ENCODE measurements at regions not wholly inside any gene's neighbourhood (a gene's known extent, or its start where the extent isn't known, plus 50 kb on each side); places are given as distances from the start of the nearest gene placed in this dataset.
"Not testable (repeated sequence)": the region's sequence is repeated elsewhere in the genome, so short reads cannot be mapped to it uniquely, and the experiment has no call there.

- Mint-ChIP-seq H3K4me3 (ENCODE audit: low read depth, unreplicated experiment) (no peak overlapping the region), H3K27ac (ENCODE audit: unreplicated experiment) (no peak overlapping the region), H3K4me1 (ENCODE audit: low read depth, unreplicated experiment) (no peaks in the 10 kb centered on the region), H3K36me3 (ENCODE audit: insufficient read depth, unreplicated experiment) (no peaks in the 10 kb centered on the region), H3K9me3 (ENCODE audit: low read depth, unreplicated experiment) (peaks cover 13% of the 10 kb centered on the region), H3K27me3 (ENCODE audit: unreplicated experiment) (no peaks in the 10 kb centered on the region)
- intact Hi-C loops (cut with micrococcal nuclease; ENCODE audit: unreplicated experiment): no loop called here
- DNase-seq: no peak
- no TSS peak for BruUV-seq (replicated peaks)
- no peak for TF ChIP-seq CTCF (IDR thresholded peaks at IDR 0.05; ENCODE audit: unreplicated experiment)
- CTCF ChIA-PET: no interaction called here
Measured at GRCh38 chr12:90677552-90677951, 277.4 kb downstream of the CCER1 start.

GRCh38 chr12:90677055-90677454, 277.9 kb downstream of the CCER1 start:
- H3K4me3 Mint-ChIP-seq (ENCODE audit: low read depth, unreplicated experiment): no peak overlapping the region
- no peaks in the 10 kb centered on the region for H3K4me1 Mint-ChIP-seq (ENCODE audit: low read depth, unreplicated experiment)
- H3K9me3 Mint-ChIP-seq (ENCODE audit: low read depth, unreplicated experiment): peaks cover 13% of the 10 kb centered on the region
- no peak for DNase-seq
- CTCF ChIA-PET: no interaction called here
- H3K27ac Mint-ChIP-seq (ENCODE audit: unreplicated experiment): no peak overlapping the region
- no peaks in the 10 kb centered on the region for H3K27me3 Mint-ChIP-seq (ENCODE audit: unreplicated experiment)
- BruUV-seq (replicated peaks): no TSS peak
- no peaks in the 10 kb centered on the region for H3K36me3 Mint-ChIP-seq (ENCODE audit: insufficient read depth, unreplicated experiment)
- no peak for TF ChIP-seq CTCF (IDR thresholded peaks at IDR 0.05; ENCODE audit: unreplicated experiment)
- intact Hi-C loops (cut with micrococcal nuclease; ENCODE audit: unreplicated experiment): no loop called here

- TF ChIP-seq CTCF (IDR thresholded peaks at IDR 0.05; ENCODE audit: unreplicated experiment): no peak
- no peak for DNase-seq
- Mint-ChIP-seq H3K36me3 (ENCODE audit: insufficient read depth, unreplicated experiment) (no peaks in the 10 kb centered on the region), H3K4me1 (ENCODE audit: low read depth, unreplicated experiment) (no peaks in the 10 kb centered on the region), H3K4me3 (ENCODE audit: low read depth, unreplicated experiment) (no peak overlapping the region), H3K27me3 (ENCODE audit: unreplicated experiment) (no peaks in the 10 kb centered on the region), H3K27ac (ENCODE audit: unreplicated experiment) (no peak overlapping the region), H3K9me3 (ENCODE audit: low read depth, unreplicated experiment) (peaks cover 12% of the 10 kb centered on the region)
- intact Hi-C loops (cut with micrococcal nuclease; ENCODE audit: unreplicated experiment): no loop called here
- BruUV-seq (replicated peaks): no TSS peak
- CTCF ChIA-PET: no interaction called here
Measured at GRCh38 chr12:90675106-90675505, 279.9 kb downstream of the CCER1 start.

- CTCF ChIA-PET: no interaction called here
- H3K9me3 Mint-ChIP-seq (ENCODE audit: low read depth, unreplicated experiment): peaks cover 13% of the 10 kb centered on the region
- H3K27me3 Mint-ChIP-seq (ENCODE audit: unreplicated experiment): no peaks in the 10 kb centered on the region
- no peak for DNase-seq
- no peaks in the 10 kb centered on the region for H3K4me1 Mint-ChIP-seq (ENCODE audit: low read depth, unreplicated experiment)
- TF ChIP-seq CTCF (IDR thresholded peaks at IDR 0.05; ENCODE audit: unreplicated experiment): no peak
- H3K27ac Mint-ChIP-seq (ENCODE audit: unreplicated experiment): no peak overlapping the region
- no peak overlapping the region for H3K4me3 Mint-ChIP-seq (ENCODE audit: low read depth, unreplicated experiment)
- intact Hi-C loops (cut with micrococcal nuclease; ENCODE audit: unreplicated experiment): no loop called here
- no peaks in the 10 kb centered on the region for H3K36me3 Mint-ChIP-seq (ENCODE audit: insufficient read depth, unreplicated experiment)
- BruUV-seq (replicated peaks): no TSS peak
Measured at GRCh38 chr12:90672081-90672480, 282.9 kb downstream of the CCER1 start.

- H3K27me3 Mint-ChIP-seq (ENCODE audit: unreplicated experiment); H3K4me3 Mint-ChIP-seq (ENCODE audit: low read depth, unreplicated experiment); DNase-seq; BruUV-seq (replicated peaks); intact Hi-C loops (cut with micrococcal nuclease; ENCODE audit: unreplicated experiment); CTCF ChIA-PET; H3K36me3 Mint-ChIP-seq (ENCODE audit: insufficient read depth, unreplicated experiment); H3K4me1 Mint-ChIP-seq (ENCODE audit: low read depth, unreplicated experiment); H3K27ac Mint-ChIP-seq (ENCODE audit: unreplicated experiment): not testable (repeated sequence)
- H3K9me3 Mint-ChIP-seq (ENCODE audit: low read depth, unreplicated experiment): peaks cover 17% of the 10 kb centered on the region
Measured at GRCh38 chr12:90663949-90664348, 291.0 kb downstream of the CCER1 start.
